H1 (cell line): ENCODE measurements at regions not wholly inside any gene's neighbourhood (a gene's known extent, or its start where the extent isn't known, plus 50 kb on each side); places are given as distances from the start of the nearest gene placed in this dataset.

Experiments used
- CEBPB ChIP-seq: IDR thresholded peaks from 2 replicates; pipeline ENCODE4 v1.6.1; 2012; ENCODE audit warnings: low read depth, low read length
- CHD2 ChIP-seq: IDR thresholded peaks from 2 replicates; pipeline ENCODE4 v1.6.1; 2012; ENCODE audit warnings: low read length, improper control_type of control experiment
- GTF2F1 ChIP-seq: IDR thresholded peaks from 2 replicates; pipeline ENCODE4 v1.6.1; 2012; ENCODE audit warnings: low read depth, low read length, improper control_type of control experiment, borderline replicate concordance
- KDM1A ChIP-seq: fragments of 200-600, 300-600 bp; sonication (generic); IDR thresholded peaks from 2 replicates; pipeline ENCODE4 v1.7.1; 2016; ENCODE audit warnings: mild to moderate bottlenecking, low read length, borderline replicate concordance
- RFX5 ChIP-seq: IDR thresholded peaks from 2 replicates; pipeline ENCODE4 v1.6.1; 2011; ENCODE audit warnings: low read depth, low read length, improper control_type of control experiment, borderline replicate concordance

GRCh38 chr10:2700626-2701305, 366.6 kb upstream of the PFKP start (continued):
- TF ChIP-seq RFX5 (no peak), CEBPB (no peak), KDM1A (no peak), GTF2F1 (no peak), CHD2 (no peak)
